ENCODE measurements at regions not wholly inside any gene's neighbourhood (a gene's known extent, or its start where the extent isn't known, plus 50 kb on each side); places are given as distances from the start of the nearest gene placed in this dataset.
"Not testable (repeated sequence)": the region's sequence is repeated elsewhere in the genome, so short reads cannot be mapped to it uniquely, and the experiment has no call there.

- no peak for DNase-seq (ENCODE audit: low read depth)
These were observed 1705.5 kb upstream of the PIK3C3 start for GRCh38 chr18:40249390-40250080.

DNA sequence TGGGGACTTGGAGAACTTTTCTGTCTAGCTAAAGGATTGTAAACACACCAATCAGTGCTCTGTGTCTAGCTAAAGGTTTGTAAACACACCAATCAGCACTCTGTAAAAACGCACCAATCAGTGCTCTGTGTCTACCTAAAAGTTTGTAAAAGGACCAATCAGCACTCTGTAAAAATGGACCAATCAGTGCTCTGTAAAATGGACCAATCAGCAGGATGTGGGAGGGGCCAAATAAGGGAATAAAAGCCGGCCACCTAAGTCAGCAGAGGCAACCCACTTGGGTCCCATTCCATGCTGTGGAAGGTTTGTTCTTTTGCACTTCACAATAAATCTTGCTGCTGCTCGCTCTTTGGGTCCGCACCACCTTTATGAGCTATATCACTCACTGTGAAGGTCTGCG, 1709.4 kb upstream of the PIK3C3 start:
- DNase-seq (ENCODE audit: low read depth) = not testable (repeated sequence)

DNA sequence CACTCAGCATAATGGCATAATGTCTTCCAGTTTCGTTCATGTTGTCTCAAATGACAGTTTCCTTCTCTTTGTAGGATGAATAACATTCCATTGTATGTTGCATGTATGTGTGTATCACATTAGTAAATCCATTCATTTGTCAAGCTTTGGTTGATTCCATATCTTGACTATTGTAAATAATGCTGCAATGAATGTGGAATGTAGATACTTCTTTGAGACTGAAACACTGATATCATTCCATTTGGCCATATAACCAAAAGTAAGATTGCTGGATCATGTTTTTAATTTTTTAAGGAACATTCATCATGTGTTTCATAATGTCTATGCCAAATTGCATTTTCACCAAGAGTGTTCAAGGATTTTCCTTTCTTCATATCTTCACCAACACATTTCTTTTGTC, 1711.4 kb upstream of the PIK3C3 start:
- DNase-seq (ENCODE audit: low read depth) = no peak

GRCh38 chr18:40235836-40236235, 1719.2 kb upstream of the PIK3C3 start:
- DNase-seq (ENCODE audit: low read depth) = no peak

DNA sequence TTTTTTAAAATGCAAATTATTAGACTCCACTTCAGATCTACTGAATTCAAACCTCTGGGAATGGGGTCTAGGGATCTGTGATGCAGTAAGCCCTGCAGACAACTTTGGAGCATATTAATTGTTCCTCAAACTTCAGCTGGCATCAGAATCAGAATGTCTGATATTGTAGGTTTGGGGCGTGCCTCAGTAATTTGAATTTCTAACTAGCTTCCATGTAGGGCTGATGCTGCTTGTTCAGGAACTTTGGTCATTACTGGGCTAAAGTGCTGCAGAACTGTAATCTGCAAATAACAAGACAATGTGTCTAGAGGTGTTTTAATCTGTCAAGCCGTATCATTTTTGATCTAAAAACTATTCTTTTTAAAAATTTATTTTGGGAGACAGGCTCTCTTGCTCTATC, 1719.7 kb upstream of the PIK3C3 start:
- DNase-seq (ENCODE audit: low read depth) = no peak

DNA sequence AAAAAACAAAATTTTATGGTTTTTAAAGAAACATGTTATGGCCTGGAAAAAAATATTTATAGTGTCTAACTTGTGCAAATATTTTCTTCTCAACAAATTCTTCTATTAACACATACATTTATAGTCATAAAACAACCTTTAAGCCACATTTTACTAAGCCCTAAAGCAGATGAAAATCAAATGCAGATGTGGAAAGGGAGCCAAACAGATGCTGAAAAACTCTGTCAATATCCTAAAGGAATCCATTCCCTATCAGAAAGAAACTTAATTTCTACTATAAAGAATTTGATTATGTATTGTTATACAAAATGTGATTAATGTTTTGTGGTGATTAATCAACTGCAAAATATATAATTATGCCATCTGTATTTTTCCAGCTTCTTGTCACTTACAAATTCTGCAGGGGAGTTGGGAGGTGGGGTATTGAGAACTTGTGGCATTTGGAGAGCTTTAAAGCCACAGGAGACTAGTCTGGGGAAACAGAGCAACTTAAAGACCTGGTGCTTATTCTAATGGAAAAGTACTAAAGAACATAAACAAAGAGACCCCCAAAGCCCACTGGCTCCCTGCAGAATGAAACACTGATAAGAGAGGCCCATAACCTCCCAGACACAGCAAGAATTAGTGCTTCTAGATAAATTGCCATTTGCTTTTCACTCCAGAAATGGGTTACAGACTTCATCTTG, 1721.0 kb upstream of the PIK3C3 start:
- no peak for DNase-seq (ENCODE audit: low read depth)

- no peak for DNase-seq (ENCODE audit: low read depth)
These were observed 1732.3 kb upstream of the PIK3C3 start for GRCh38 chr18:40222776-40223175.

- DNase-seq (ENCODE audit: low read depth) = no peak
These were observed 1738.2 kb upstream of the PIK3C3 start for GRCh38 chr18:40216856-40217255.

- no peak for DNase-seq (ENCODE audit: low read depth)
These were observed 1739.1 kb upstream of the PIK3C3 start for GRCh38 chr18:40215979-40216378.

DNA sequence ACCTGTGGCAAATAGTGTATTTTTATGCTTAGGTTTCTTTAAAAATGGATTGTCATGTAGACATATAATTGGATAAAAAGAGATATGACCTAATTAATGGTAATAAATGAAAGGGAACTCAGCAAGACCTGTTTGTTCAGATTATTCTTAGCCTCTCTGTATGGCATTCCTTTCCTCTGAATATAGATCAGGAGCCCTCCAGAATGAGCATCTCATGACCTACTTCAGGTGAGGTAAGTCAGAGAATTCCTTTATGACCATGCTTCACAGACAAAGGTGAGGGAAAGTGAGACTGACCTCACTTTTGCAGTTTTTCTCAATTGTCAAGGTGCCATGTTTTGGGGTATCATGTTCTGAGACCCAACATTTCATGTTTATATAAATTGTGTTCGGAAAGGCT, 1744.3 kb upstream of the PIK3C3 start:
- no peak for DNase-seq (ENCODE audit: low read depth)

DNA sequence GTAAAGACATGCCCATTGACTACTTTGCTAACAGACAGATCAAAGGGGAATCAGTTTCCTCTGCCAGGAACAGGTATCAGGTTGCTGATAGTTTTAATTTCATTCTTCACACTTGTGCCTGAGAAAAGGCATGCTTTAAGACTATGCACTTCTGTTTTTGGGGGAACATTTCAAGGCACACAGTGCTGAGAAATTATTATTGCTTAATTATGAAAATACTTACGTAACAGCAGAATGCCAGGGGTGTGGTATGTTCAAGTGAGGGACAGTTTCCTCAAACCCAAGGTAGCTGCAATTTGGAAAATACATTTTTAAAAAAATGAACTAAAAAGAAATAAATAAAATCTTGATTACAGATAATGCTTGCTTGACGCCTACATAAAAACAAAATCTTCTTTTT, 1746.1 kb upstream of the PIK3C3 start:
- no peak for DNase-seq (ENCODE audit: low read depth)

DNA sequence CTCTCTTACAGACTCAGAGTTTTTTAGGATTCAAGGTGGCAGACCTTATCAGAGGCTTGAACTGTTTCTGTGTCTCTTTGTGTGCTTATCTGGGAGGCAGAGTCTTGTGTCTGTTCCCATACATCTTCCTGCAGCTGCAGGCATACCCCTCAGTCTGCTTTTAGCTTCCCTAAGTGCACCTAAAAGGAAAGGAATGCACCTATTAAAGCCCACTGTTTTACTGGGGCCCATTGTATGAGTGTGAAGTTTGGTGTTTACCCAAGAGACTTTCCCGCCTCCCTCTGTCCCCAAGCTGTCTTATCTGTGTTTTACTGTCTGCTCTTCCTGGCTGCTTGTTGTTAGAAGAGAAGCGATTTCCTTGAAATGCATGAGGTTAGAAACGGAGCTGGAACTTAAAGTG, 1757.3 kb upstream of the PIK3C3 start:
- no peak for DNase-seq (ENCODE audit: low read depth)

DNA sequence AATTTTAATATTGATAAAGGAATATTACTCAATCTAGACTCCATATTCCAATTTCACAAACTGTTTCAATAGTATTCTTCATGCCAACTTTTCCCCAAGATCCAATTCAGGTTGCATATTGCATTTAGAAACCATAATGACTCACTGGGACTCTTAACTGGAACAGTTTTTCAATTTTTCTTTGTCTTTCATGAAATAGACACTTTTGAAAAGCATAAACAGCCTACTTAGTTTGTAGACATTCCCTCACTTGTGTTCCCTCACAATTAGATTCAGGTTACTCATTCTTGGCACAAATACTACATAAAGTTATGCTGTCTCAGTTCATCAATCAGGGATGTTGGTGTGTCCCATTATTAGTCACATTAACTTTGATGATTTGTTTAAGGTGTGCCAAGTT, 1768.4 kb upstream of the PIK3C3 start:
- DNase-seq (ENCODE audit: low read depth) = no peak

- no peak for DNase-seq (ENCODE audit: low read depth)
These were observed 1775.1 kb upstream of the PIK3C3 start for GRCh38 chr18:40179729-40180461.

DNA sequence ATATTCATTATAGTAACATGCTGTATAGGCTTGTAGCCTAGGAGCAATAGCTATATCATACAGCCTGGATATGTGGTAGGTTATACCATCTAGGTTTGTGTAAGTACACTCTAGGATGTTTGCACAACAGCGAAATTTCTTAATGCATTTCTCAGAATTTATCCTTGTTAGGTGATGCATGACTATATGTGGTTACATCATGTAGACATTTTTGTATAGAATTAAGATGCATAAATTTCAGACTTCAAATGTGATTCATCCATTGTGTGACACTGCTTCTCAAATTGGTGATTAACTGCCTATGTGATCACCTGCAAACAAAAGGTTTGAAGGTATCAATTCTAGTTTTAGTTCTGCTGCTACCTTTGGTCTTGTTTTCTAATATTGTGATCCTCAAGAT, 1787.0 kb upstream of the PIK3C3 start:
- no peak for DNase-seq (ENCODE audit: low read depth)

DNA sequence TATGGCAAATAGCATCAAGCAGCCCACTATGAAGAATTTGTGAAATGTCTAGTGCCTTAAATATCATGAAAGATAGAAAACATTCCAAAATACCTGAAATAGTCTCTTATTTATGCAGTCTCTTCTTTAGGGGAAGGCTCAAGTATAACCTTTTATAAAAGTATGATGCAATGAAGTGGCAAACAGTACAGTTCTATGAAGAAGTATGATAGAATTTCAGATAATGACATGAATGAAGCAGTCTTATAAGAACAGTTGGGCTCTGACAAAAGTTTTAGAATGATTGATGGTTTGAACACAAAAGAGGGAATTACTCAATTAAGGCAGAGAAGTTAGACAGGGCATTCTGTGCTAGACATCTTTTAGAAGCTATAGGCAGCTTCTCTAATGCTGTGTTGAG, 1791.8 kb upstream of the PIK3C3 start:
- DNase-seq (ENCODE audit: low read depth) = no peak

GRCh38 chr18:40160361-40160760, 1794.7 kb upstream of the PIK3C3 start:
- no peak for DNase-seq (ENCODE audit: low read depth)

DNA sequence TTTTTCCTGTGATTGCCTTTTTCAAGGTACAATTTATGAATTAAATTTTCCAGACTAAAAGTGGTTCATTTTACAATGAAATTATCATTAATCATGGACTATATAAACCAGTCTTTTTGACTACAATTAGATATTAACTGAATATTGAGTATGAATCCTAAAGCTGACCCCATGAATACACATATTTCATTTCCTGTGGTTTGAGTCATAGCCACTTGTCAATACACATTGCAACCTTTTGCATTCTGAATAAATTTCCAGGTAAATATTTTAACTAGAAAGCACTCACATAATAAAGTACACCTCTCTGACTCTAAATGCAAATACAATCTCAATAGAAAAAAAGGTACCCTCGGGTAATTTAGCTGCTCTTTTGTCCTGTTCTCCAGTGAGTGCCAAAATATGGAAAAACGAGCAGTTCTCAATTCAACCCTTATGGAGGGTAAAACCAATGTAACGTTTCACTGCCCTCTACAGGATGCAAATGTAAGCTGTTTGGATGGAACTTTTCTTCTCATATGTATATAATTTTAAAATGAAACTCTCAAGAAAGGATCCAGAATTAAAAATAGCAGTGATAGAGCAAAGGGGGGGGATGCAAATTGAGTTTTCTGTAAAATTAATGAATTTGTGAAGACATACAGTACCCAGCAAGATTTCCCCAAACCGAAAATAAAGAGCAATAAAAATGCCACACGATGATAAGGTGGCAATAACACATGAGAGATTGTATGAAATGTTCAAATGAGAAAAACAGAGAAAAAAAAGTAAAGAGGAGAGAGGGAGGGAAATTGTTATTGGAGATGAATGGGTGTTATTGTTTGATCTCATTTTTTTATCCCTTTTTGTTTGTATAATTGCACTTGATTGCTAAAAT, 1795.7 kb upstream of the PIK3C3 start:
- no peak for DNase-seq (ENCODE audit: low read depth)

GRCh38 chr18:40157120-40157519, 1797.9 kb upstream of the PIK3C3 start:
- DNase-seq (ENCODE audit: low read depth) = no peak

DNA sequence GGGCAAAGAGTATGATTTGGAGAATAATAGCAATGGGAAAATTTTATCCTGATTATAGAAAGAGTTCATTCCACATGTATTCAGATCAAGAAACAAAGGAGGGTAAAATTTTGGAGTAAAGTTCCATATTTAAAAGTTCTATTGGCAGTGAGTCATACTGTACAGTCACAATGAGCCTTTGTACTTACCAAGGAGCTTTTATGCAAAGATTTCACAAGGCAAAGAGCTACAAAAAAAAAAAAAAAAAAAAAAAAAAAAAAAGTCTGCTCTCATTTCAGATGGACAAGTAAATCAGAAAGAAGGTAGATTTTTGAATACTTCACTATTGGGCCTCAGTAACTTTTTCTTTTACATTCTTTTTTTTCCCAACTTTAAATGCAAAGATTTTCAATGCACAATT, 1802.2 kb upstream of the PIK3C3 start:
- no peak for DNase-seq (ENCODE audit: low read depth)

DNA sequence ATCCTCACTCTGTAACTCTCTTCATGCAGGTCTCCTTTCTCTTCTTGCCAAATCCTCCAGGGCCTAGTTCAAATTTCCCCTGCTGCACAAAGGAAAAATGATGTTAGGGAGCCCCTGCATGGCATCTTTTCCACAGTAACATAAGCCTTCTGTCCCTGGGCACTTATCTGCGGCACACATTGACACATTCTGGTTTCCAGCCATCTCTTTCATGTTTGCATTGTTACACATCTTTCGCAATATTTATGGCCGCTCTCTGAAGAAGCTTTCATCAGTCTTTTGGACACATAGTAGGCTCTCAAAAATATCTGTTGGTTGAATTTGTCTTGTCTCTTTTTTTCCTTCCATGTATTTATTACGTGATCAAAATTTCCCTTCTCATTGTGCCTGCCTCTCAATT, 1806.1 kb upstream of the PIK3C3 start:
- no peak for DNase-seq (ENCODE audit: low read depth)

GRCh38 chr18:40133253-40133652, 1821.8 kb upstream of the PIK3C3 start:
- DNase-seq (ENCODE audit: low read depth) = no peak

Measured in T-helper 22 cell (primary cell).